Stimulated activated CD4-positive, alpha-beta T cell treated with anti-CD3 and anti-CD28 coated beads, Interleukin-4, amount 100 ng/mL, for 48 hours (primary cell): ENCODE measurements at regions not wholly inside any gene's neighbourhood (a gene's known extent, or its start where the extent isn't known, plus 50 kb on each side); places are given as distances from the start of the nearest gene placed in this dataset.

ENCODE experiments used
- DNase-seq, 2 donors: peaks; one replicate each; pipeline ENCODE4 v3.0.0-alpha.2; 2020; ENCODE audit warnings: low read depth in 2 of 2

DNA sequence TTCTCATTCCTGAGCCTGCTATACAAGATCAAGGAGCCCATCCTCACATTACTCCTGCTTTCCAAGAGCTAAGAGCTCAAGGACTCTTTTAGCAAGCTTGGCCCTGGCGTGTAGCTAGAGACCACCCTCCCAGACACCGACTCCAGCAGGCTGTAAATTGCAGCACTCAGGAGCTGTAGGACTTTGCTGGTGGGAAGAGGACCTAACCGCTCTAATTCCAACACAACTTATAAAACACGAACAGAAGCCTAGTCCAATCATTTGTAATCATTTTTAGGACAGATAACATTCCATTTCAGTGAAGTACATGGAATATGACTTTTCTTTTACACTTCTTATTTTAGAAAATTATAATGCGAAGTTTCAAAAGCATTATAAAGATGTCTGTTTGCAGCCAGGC lies 219.9 kb downstream of the NXNL2 start:
- no peak for DNase-seq

GRCh38 chr9:88757406-88758010 lies 222.5 kb downstream of the NXNL2 start:
- no peak for DNase-seq

DNA sequence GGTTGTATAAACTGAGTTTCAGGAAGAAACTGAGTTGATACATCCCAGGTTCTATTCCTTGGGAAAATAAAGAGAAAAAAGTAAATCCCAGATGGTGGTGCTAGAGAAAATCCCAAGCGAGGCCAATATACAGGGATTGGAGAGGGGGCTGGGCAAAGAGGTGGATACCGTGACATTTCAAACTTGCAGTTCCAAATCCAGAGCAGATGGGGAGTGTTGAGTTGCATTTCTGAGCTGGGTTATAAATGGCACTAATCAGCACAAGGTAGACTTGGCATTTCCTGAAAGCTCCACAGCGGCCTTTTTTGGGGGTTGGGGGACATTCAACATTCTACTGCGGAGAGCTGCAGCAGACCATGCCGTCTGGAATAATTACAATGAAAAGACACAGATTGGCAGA lies 224.4 kb downstream of the NXNL2 start:
- no peak for DNase-seq

DNA sequence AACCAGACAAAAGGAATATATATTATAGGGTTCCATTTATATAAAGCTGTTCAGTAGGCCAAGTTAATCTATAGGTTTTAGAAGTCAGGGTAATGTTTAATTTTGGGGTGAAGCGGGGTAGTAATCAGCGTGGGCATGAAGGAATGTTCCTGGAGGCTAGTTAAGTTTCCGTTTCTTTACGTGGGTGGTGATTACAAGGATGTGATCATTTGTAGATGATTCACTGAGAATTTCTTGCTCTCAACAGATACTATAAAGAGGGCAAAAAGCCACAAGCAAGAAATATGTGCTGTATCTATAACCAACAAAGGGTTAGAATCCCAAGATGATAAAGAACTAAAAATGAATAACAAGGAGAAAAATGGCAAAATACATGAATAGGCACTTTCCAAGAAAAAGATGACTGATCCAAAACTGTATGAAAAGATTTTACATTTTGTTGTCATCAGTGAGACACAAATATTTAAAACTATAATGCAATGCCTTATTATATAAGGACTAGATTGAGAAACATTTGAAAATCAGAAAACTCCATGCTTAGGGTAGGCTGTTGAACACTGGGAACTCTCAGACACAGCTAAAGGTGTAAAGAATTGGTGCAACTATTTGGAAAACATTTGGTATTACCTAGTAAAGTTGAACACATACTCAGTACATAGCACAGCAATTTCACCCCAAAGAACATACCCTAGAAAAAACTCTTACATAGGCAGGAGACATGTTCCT lies 224.3 kb upstream of the S1PR3 start:
- DNase-seq: no peak

DNA sequence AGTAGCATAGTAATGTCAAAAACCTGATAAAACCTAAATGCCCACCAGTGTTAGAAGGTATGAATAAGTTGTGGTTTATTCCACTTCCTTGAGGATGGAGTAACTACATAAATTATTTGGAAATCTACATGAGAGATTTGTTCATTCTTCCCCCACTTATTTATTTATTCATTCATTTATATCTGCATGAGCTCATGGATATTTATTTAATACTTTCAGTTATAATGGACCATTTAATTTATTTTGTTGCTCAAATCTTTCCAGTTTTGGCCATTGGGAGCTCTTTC lies 223.8 kb upstream of the S1PR3 start:
- no peak for DNase-seq

GRCh38 chr9:88772575-88772974 lies 218.7 kb upstream of the S1PR3 start:
- DNase-seq: no peak

DNA sequence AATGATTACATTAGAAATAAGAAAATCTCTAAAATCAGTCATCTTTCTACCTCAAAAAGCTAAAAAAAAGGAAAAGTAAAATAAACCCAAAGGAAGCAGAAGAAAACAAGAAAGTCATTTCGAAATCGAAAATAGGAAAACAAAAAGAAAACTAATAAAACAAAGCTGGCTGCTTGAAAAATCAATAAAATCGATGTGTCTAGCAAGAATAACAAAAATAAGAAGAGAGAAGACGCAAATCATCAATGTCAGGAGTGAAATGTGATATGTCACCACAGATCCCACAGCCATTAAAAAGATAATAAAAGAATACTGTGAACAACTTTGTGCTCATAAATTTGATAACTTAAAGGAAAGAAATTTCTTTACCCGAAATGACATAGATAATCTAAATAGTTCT lies 218.1 kb upstream of the S1PR3 start:
- no peak for DNase-seq

GRCh38 chr9:88773627-88774244 lies 217.5 kb upstream of the S1PR3 start:
- no peak for DNase-seq

- DNase-seq: no peak
Measured at GRCh38 chr9:88775037-88775471, 216.2 kb upstream of the S1PR3 start.

DNA sequence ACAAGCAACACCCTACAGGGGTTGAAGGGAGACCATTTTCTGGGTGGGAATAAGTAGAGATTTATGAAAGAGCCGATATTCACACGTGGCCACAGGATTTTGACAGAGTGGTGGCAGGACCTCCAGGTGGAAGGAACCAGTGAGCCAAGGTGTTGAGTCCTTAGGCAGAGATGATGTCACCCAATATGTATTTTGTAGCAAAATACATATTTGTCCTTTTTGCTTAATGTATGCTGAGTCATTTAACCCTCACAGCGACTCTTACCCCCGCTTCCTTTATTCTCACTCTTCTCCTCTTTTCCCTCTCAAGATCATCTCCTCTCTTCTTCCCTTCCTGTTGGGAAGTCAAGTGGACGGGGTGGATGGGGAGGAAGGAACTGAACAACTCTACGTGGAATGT lies 215.7 kb upstream of the S1PR3 start:
- DNase-seq: no peak

DNA sequence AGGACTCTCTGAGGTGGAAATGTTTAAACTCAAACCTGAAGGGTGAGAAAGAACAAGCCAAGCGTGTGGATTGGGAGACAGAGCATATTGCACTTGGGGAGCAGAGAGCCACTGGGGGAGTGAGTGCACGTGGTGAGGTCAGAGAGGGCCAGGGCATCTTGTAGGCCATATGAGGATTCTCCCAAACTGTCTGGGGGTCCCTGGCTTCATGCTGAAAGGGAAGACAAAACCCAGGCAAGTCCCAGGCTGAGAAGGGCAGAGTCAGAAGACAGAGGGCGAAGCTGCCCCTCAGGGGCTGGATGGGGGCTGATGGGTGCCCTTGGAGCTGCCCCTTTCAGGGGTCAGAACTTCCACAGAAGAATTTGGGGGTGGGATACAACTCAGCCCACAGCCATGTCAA lies 215.3 kb upstream of the S1PR3 start:
- DNase-seq: no peak

DNA sequence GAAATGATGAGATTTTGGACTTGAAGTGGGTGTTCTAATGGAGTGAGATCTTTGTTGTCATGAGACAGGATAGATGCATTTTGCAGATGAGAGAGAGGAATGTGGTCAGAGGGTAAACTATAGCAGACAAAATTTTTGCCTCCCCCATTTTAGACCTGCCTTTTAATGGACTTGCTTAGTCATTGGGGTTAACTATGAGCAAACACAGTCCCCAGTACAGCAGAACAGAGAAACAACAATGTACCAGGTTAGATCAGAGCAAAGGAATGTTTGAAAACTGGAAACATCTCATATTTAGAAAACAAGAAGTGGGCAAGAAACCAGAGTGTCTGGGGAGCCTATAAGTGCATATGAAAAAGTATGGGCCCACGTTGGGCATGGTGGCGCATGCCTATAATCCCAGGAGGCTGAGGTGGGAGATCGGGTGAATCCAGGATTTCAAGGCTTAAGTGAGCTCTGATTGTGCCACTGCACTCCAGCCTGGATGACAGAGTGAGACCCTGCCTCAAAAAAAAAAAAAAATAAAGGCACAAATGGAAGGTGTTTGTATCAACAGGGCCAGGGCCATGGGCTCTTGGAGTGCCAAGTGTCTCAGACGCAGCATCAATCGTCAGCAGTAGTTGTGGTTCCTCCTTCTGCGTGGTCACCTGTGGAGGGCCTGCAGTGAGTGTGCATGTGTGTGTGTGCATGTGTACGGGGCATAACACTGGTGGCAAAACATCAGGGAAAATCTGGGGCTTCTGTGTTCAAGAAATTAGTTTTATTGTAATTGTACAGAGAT lies 214.4 kb upstream of the S1PR3 start:
- DNase-seq: no peak

GRCh38 chr9:88777498-88778312 lies 213.6 kb upstream of the S1PR3 start:
- DNase-seq: no peak

DNA sequence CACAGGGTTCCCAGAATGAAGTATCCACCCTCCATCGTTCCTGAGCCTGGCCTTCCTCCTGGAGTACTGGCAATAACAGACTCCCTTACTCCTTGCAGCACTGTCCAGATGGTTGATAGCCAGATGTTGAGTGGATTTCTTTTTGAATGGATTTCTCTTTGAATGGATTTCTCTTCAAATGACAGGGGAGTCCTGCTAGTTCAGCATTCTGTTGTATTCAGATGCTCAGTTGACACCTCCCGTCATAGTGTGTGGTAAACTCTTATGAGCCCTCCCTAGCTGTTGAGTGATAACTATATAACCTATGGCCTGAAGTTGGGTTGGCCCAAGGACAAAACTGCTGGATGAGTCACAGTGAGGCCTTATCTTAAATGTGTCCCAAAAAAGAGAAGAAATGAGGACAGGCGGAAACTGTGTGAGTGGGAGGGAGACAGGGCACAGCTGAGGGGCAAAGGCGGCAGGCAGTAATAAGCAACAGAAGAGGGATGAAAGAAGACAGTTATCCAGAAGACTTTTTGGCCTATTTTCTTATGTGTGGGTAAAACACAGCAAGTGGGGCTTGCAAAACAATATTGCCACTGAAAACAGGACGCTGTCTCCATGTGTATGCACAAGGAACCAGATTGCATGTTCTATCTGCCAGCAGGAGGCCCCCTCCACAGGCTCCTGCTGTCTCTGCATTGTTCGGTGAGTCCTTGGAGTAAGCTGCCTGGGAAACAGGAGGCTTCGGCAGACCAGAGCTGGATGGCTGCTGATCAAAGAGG lies 209.5 kb upstream of the S1PR3 start:
- no peak for DNase-seq

DNA sequence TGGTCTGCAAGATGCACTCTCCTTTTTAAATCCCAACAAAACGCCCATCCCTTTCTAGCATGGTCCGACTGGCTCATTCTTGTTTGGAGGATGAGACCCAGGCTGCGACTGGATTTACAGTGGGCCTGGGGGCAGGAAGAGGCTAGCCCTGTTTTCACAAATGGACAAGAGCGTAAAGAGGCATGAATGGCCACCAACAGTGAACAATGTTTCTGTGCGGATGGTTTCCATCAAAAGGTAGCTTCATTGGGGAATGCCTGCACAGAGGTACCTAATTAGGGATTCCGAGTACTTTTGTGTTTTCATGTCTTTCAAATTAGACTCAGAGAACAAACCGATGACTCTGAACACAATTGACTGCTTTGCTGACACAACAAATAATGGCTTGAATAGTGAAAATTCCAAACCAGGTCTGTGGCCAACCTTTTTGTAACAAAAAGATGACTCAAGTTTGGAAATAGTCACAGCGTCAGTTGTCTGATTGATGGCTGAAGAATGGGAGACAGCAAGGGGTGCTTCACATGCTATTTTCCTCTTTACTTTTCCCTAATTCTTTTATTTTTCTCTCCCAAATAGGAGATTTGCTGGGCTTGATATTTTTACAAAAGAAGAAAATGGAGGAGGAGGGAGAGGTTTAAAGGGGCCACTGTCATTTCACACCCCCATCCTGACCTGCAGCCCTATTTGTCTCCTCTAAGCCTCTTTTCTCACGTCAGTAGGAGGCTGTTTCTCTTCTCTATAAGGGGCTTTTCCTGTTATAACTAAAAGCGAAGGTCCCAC lies 208.1 kb upstream of the S1PR3 start:
- no peak for DNase-seq

- no peak for DNase-seq
Measured at GRCh38 chr9:88783711-88784083, 207.6 kb upstream of the S1PR3 start.

- no peak for DNase-seq
Measured at GRCh38 chr9:88784960-88785359, 206.3 kb upstream of the S1PR3 start.

GRCh38 chr9:88786291-88787079 lies 204.8 kb upstream of the S1PR3 start:
- no peak for DNase-seq

GRCh38 chr9:88789785-88790184 lies 201.5 kb upstream of the S1PR3 start:
- no peak for DNase-seq
